ENCODE measurements at regions not wholly inside any gene's neighbourhood (a gene's known extent, or its start where the extent isn't known, plus 50 kb on each side); places are given as distances from the start of the nearest gene placed in this dataset.

- H3K36me3 Mint-ChIP-seq (ENCODE audit: low read depth) = no peaks in the 10 kb centered on the region
- no peaks in the 10 kb centered on the region for H3K4me1 Mint-ChIP-seq (ENCODE audit: low read depth)
- TF ChIP-seq, protein P1, sequence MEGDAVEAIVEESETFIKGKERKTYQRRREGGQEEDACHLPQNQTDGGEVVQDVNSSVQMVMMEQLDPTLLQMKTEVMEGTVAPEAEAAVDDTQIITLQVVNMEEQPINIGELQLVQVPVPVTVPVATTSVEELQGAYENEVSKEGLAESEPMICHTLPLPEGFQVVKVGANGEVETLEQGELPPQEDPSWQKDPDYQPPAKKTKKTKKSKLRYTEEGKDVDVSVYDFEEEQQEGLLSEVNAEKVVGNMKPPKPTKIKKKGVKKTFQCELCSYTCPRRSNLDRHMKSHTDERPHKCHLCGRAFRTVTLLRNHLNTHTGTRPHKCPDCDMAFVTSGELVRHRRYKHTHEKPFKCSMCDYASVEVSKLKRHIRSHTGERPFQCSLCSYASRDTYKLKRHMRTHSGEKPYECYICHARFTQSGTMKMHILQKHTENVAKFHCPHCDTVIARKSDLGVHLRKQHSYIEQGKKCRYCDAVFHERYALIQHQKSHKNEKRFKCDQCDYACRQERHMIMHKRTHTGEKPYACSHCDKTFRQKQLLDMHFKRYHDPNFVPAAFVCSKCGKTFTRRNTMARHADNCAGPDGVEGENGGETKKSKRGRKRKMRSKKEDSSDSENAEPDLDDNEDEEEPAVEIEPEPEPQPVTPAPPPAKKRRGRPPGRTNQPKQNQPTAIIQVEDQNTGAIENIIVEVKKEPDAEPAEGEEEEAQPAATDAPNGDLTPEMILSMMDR (IDR thresholded peaks at IDR 0.05) = peak; percentile 74
- no peak overlapping the region for H3K4me3 Mint-ChIP-seq (ENCODE audit: unreplicated experiment)
- no peak overlapping the region for H3K27ac Mint-ChIP-seq (ENCODE audit: unreplicated experiment)
- DNase-seq (ENCODE audit: low spot score) = no peak
- H3K9me3 Mint-ChIP-seq (ENCODE audit: low read depth) = no peaks in the 10 kb centered on the region
- peaks cover 2% of the 10 kb centered on the region for H3K27me3 Mint-ChIP-seq (ENCODE audit: low read depth)
These were observed 53.0 kb upstream of the ATP12A start for GRCh38 chr13:24627090-24627714.

GRCh38 chr13:24627946-24628345 is 52.3 kb upstream of the ATP12A start:
- TF ChIP-seq, protein P1 (IDR thresholded peaks at IDR 0.05) = no peak

DNA sequence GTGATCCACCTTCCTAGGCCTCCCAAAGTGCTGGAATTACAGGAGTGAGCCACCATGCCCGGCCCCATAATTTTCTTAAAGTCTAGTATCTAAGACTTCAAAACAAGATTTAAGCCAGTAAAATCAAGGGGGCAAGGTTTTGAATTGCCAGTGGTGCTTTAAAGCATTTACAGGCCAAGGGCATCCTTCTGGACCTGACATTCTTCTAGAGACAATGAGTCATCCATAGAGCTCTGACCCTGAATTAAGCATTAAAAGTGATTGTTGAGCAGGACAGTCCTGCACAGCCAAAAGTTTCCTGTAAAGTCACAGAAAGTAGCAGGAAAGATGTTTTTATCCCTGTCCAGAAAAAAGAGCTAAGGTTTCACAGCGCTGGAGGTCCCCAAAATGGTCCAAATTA is 50.9 kb upstream of the ATP12A start:
- Mint-ChIP-seq H3K4me1 (ENCODE audit: low read depth) (no peaks in the 10 kb centered on the region), H3K9me3 (ENCODE audit: low read depth) (no peaks in the 10 kb centered on the region), H3K27ac (ENCODE audit: unreplicated experiment) (no peak overlapping the region), H3K4me3 (ENCODE audit: unreplicated experiment) (no peak overlapping the region), H3K36me3 (ENCODE audit: low read depth) (no peaks in the 10 kb centered on the region), H3K27me3 (ENCODE audit: low read depth) (peaks cover 2% of the 10 kb centered on the region)
- DNase-seq (ENCODE audit: low spot score) = no peak
- TF ChIP-seq, protein P1 (IDR thresholded peaks at IDR 0.05) = no peak

More at GRCh38 chr13:24627946-24628345, 52.3 kb upstream of the ATP12A start:
- H3K36me3 Mint-ChIP-seq (ENCODE audit: low read depth) = no peaks in the 10 kb centered on the region
- H3K4me3 Mint-ChIP-seq (ENCODE audit: unreplicated experiment) = no peak overlapping the region
- no peaks in the 10 kb centered on the region for H3K4me1 Mint-ChIP-seq (ENCODE audit: low read depth)
- H3K27ac Mint-ChIP-seq (ENCODE audit: unreplicated experiment) = no peak overlapping the region
- H3K9me3 Mint-ChIP-seq (ENCODE audit: low read depth) = no peaks in the 10 kb centered on the region
- DNase-seq (ENCODE audit: low spot score) = no peak
- peaks cover 2% of the 10 kb centered on the region for H3K27me3 Mint-ChIP-seq (ENCODE audit: low read depth)

DNA sequence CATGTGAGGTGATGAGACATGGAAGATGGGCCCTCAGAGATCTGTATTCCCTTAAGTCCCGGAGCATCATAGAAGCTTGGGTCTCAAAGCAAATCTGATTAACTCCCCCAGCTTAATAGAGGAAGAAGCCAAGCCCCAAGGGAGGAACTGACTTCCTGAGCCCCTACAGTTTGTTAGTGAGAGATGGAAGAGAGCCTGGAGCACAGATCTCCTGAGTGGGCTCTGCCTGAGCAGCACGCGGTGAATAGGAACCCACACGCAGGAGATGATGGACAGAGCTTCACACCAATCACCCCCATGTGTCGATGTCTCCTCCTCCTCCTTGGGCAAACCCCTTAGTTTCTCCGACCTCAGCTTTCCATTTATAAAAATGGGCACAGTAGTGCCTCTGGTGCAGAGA is 50.1 kb upstream of the ATP12A start:
- DNase-seq (ENCODE audit: low spot score) = no peak
- Mint-ChIP-seq H3K27ac (ENCODE audit: unreplicated experiment) (no peak overlapping the region), H3K4me3 (ENCODE audit: unreplicated experiment) (no peak overlapping the region), H3K27me3 (ENCODE audit: low read depth) (peaks cover 2% of the 10 kb centered on the region), H3K9me3 (ENCODE audit: low read depth) (no peaks in the 10 kb centered on the region), H3K4me1 (ENCODE audit: low read depth) (no peaks in the 10 kb centered on the region), H3K36me3 (ENCODE audit: low read depth) (no peaks in the 10 kb centered on the region)
- TF ChIP-seq, protein P1 (IDR thresholded peaks at IDR 0.05) = no peak

Measured in chondrocyte (in vitro differentiated cells).